H1 (cell line): ENCODE measurements at regions not wholly inside any gene's neighbourhood (a gene's known extent, or its start where the extent isn't known, plus 50 kb on each side); places are given as distances from the start of the nearest gene placed in this dataset.

Source experiments
- CTCF ChIA-PET: fragments of 300-600 bp; sonication (Branson Sonifier 250); formaldehyde crosslinking; loops from one replicate; lab custom pipeline; 2021; ENCODE audit not compliant: partially characterized antibody; lab: Charles Lee
- POLR2A ChIA-PET: fragments of 300-600 bp; sonication (Branson Sonifier 250); formaldehyde crosslinking; loops from one replicate; lab custom pipeline; 2021; ENCODE audit warnings: inconsistent platforms; ENCODE audit not compliant: partially characterized antibody; lab: Charles Lee
- DNase-seq, 2 experiments: peaks; one replicate each; pipeline versions ENCODE4 v3.0.0 to v3.0.0-alpha.2; 2010 to 2022; ENCODE audit warnings: low spot score in 2 of 2, low read depth in 1 of 2, mixed read lengths in 1 of 2
- FAIRE-seq: peaks from 2 replicates; lab custom pipeline; 2011; peaks lifted over from hg19 to GRCh38; lab: Jason Lieb, UNC
- H2AFZ ChIP-seq: 2 replicates; pipeline ENCODE4 v1.8.1; 2012; ENCODE audit warnings: low read length, inconsistent platforms
- H2AK5ac ChIP-seq: 2 replicates; pipeline ENCODE4 v1.6.1; 2013; ENCODE audit warnings: low read depth, low read length
- H2BK120ac ChIP-seq: replicated peaks from 2 replicates; pipeline ENCODE3; 2013; ENCODE audit warnings: low read depth, low read length, inconsistent platforms
- H2BK12ac ChIP-seq: 2 replicates; pipeline ENCODE4 v1.6.1; 2013; ENCODE audit warnings: low read depth, low read length
- H2BK15ac ChIP-seq: 2 replicates; pipeline ENCODE4 v1.6.1; 2013; ENCODE audit warnings: low read length
- H2BK20ac ChIP-seq: 2 replicates; pipeline ENCODE4 v1.6.1; 2013; ENCODE audit warnings: low read length
- H2BK5ac ChIP-seq: 2 replicates; pipeline ENCODE4 v1.6.1; 2013; ENCODE audit warnings: low read depth, low read length
- H3K14ac ChIP-seq: 2 replicates; pipeline ENCODE4 v1.6.1; 2013; ENCODE audit warnings: inconsistent platforms; ENCODE audit not compliant: insufficient read length
- H3K18ac ChIP-seq: 2 replicates; pipeline ENCODE4 v1.6.1; 2013; ENCODE audit warnings: low read length; ENCODE audit errors: extremely low read depth
- H3K23ac ChIP-seq: 2 replicates; pipeline ENCODE4 v1.6.1; 2013; ENCODE audit warnings: inconsistent platforms; ENCODE audit not compliant: insufficient read length
- H3K23me2 ChIP-seq: 2 replicates; pipeline ENCODE4 v1.6.1; 2013; ENCODE audit warnings: low read depth, low read length
- H3K27ac ChIP-seq: 2 replicates; pipeline ENCODE4 v1.6.1; 2011; ENCODE audit warnings: low read depth, low read length, inconsistent platforms
- H3K27me3 ChIP-seq, 4 experiments: replicated peaks in 1 of 4; 1 replicate in 1 of 4; 2 replicates in 3 of 4; pipeline versions ENCODE4 v1.6.1 to v1.8.1; 2011 to 2013; ENCODE audit warnings: low read length in 3 of 4, mild to moderate bottlenecking in 3 of 4, inconsistent platforms in 2 of 4, mixed read lengths in 2 of 4, moderate library complexity in 1 of 4; ENCODE audit not compliant: control insufficient read depth in 3 of 4, insufficient read depth in 3 of 4; ENCODE audit errors: extremely low read depth in 1 of 4
- H3K36me3 ChIP-seq, 4 experiments: 2 replicates each; pipeline versions ENCODE4 v1.6.1 to v1.8.1; 2011 to 2013; ENCODE audit warnings: mild to moderate bottlenecking in 4 of 4, low read length in 3 of 4, moderate library complexity in 2 of 4, control low read depth in 1 of 4, inconsistent platforms in 1 of 4; ENCODE audit not compliant: insufficient read depth in 4 of 4, control insufficient read depth in 2 of 4
- H3K4ac ChIP-seq: replicated peaks from 2 replicates; pipeline ENCODE3; 2013; ENCODE audit warnings: low read length, low read depth, mixed read lengths, inconsistent platforms; ENCODE audit not compliant: insufficient read length
- H3K4me1 ChIP-seq, 4 experiments: replicated peaks in 1 of 4; 1 replicate in 1 of 4; 2 replicates in 3 of 4; pipeline versions ENCODE4 v1.6.1 to v1.8.1; 2011 to 2013; ENCODE audit warnings: low read length in 3 of 4, inconsistent platforms in 2 of 4, mixed read lengths in 1 of 4; ENCODE audit not compliant: insufficient read depth in 4 of 4, control insufficient read depth in 3 of 4
- H3K4me2 ChIP-seq, 2 experiments: 2 replicates each; pipeline versions ENCODE4 v1.6.1 to v1.8.1; 2011 to 2013; ENCODE audit warnings: low read depth in 2 of 2, low read length in 2 of 2, control low read depth in 1 of 2, inconsistent platforms in 1 of 2, mild to moderate bottlenecking in 1 of 2; ENCODE audit not compliant: insufficient read depth in 1 of 2
- H3K4me3 ChIP-seq, 4 experiments: fragments of 200-600, 300-600 bp in 1 of 4; sonication (generic), shearing (Covaris generic), sonication (Bioruptor Twin) in 1 of 4; 2 replicates each; pipeline versions ENCODE4 v1.5.1 to v1.8.1; 2011 to 2016; ENCODE audit warnings: low read length in 4 of 4, low read depth in 3 of 4, control low read depth in 2 of 4, inconsistent platforms in 2 of 4, mild to moderate bottlenecking in 2 of 4, mixed read lengths in 1 of 4, moderate library complexity in 1 of 4; ENCODE audit not compliant: insufficient read depth in 2 of 4; ENCODE audit errors: extremely low read depth in 1 of 4
- H3K56ac ChIP-seq: replicated peaks from 2 replicates; pipeline ENCODE3; 2013; ENCODE audit warnings: low read depth, mild to moderate bottlenecking, mixed read lengths, low read length, inconsistent platforms; ENCODE audit not compliant: insufficient read length
- H3K79me1 ChIP-seq: 2 replicates; pipeline ENCODE4 v1.6.1; 2013; ENCODE audit warnings: low read depth, low read length, control low read depth
- H3K79me2 ChIP-seq, 2 experiments: 2 replicates each; pipeline versions ENCODE4 v1.6.1 to v1.8.1; 2012 to 2013; ENCODE audit warnings: low read length in 2 of 2, mild to moderate bottlenecking in 2 of 2, inconsistent platforms in 1 of 2; ENCODE audit not compliant: insufficient read depth in 2 of 2, control insufficient read depth in 1 of 2
- H3K9ac ChIP-seq, 4 experiments: replicated peaks in 1 of 4; 1 replicate in 1 of 4; 2 replicates in 3 of 4; pipeline versions ENCODE4 v1.6.1 to v1.8.1; 2011 to 2013; ENCODE audit warnings: low read depth in 3 of 4, low read length in 3 of 4, control low read depth in 2 of 4, mild to moderate bottlenecking in 2 of 4, moderate library complexity in 2 of 4, inconsistent platforms in 1 of 4; ENCODE audit errors: extremely low read depth in 1 of 4
- H3K9me3 ChIP-seq, 2 experiments: 2 replicates each; pipeline versions ENCODE4 v1.6.1 to v1.8.1; 2012 to 2013; ENCODE audit warnings: mild to moderate bottlenecking in 2 of 2, moderate library complexity in 2 of 2, control low read depth in 1 of 2, inconsistent platforms in 1 of 2, low read depth in 1 of 2, low read length in 1 of 2, mixed read lengths in 1 of 2; ENCODE audit not compliant: insufficient read depth in 2 of 2
- H4K20me1 ChIP-seq, 2 experiments: replicated peaks in 1 of 2; 2 replicates each; pipeline versions ENCODE3 to v1.8.1; 2011 to 2013; ENCODE audit warnings: inconsistent platforms in 2 of 2, low read length in 2 of 2, mild to moderate bottlenecking in 1 of 2; ENCODE audit not compliant: insufficient read depth in 2 of 2, control insufficient read depth in 1 of 2
- H4K5ac ChIP-seq: 2 replicates; pipeline ENCODE4 v1.6.1; 2013; ENCODE audit warnings: low read length, low read depth, mixed read lengths, inconsistent platforms; ENCODE audit not compliant: insufficient read length
- H4K8ac ChIP-seq: 2 replicates; pipeline ENCODE4 v1.8.0; 2013; ENCODE audit warnings: mild to moderate bottlenecking, moderate library complexity, low read length, inconsistent platforms; ENCODE audit not compliant: insufficient read depth; ENCODE audit errors: extremely low read depth
- H4K91ac ChIP-seq: replicated peaks from 2 replicates; pipeline ENCODE3; 2013; ENCODE audit warnings: low read length, mixed read lengths, inconsistent platforms; ENCODE audit not compliant: insufficient read length
- CBX8 ChIP-seq: fragments of 300-800, 300-1000 bp; sonication (generic); IDR thresholded peaks from 2 replicates; pipeline ENCODE4 v1.7.1; 2016; ENCODE audit warnings: low read depth, low read length, borderline replicate concordance
- CHD1 ChIP-seq: IDR thresholded peaks from 2 replicates; pipeline ENCODE4 v1.6.1; 2012; ENCODE audit warnings: low read depth, low read length, improper control_type of control experiment
- CTBP2 ChIP-seq: IDR thresholded peaks from 2 replicates; pipeline ENCODE4 v1.7.0; 2011; ENCODE audit warnings: borderline replicate concordance, mild to moderate bottlenecking, moderate library complexity, mixed read lengths, low read length; ENCODE audit not compliant: insufficient read depth, insufficient read length
- KDM1A ChIP-seq: fragments of 200-600, 300-600 bp; sonication (generic); IDR thresholded peaks from 2 replicates; pipeline ENCODE4 v1.7.1; 2016; ENCODE audit warnings: mild to moderate bottlenecking, low read length, borderline replicate concordance
- PHF8 ChIP-seq: fragments of 200-600 bp; sonication (generic); conservative IDR thresholded peaks from 2 replicates; pipeline ENCODE4 v1.7.1; 2012; ENCODE audit warnings: low read depth, mild to moderate bottlenecking, inconsistent platforms, low read length, moderate library complexity
- RAD21 ChIP-seq, 2 experiments: IDR thresholded peaks in 1 of 2; conservative IDR thresholded peaks in 1 of 2; 2 replicates each; pipeline ENCODE4 v1.6.1; 2011; ENCODE audit warnings: low read depth in 2 of 2, low read length in 2 of 2, improper control_type of control experiment in 1 of 2, inconsistent platforms in 1 of 2, mild to moderate bottlenecking in 1 of 2, moderate library complexity in 1 of 2
- RBBP5 ChIP-seq: IDR thresholded peaks from 2 replicates; pipeline ENCODE4 v1.7.1; 2012; ENCODE audit warnings: low read depth, mild to moderate bottlenecking, inconsistent platforms, low read length, moderate library complexity, borderline replicate concordance
- YY1 ChIP-seq: IDR thresholded peaks from 2 replicates; pipeline ENCODE4 v1.6.1; 2011; ENCODE audit warnings: low read depth, mild to moderate bottlenecking, low read length
- WGBS, 2 experiments: shearing (Covaris generic) in 1 of 2; methylation state at CpG; one replicate each; pipeline versions ENCODE4 v1.1.6 to v1.1.7; 2013 to 2015; ENCODE audit warnings: low lambda C conversion rate in 2 of 2, mixed read lengths in 2 of 2, inconsistent platforms in 1 of 2, low coverage in 1 of 2, missing lambda C conversion rate in 1 of 2; ENCODE audit not compliant: insufficient replicate concordance in 2 of 2, insufficient coverage in 1 of 2, insufficient read length in 1 of 2; ENCODE audit errors: extremely low coverage in 1 of 2, missing lambda C conversion rate in 1 of 2; 5-methylcytosine and 5-hydroxymethylcytosine counted together

GRCh38 chr18:55085557-55086285 is 126.5 kb upstream of the CCDC68 start:
- no peak overlapping the region for H2BK5ac ChIP-seq
- no peaks in the 10 kb centered on the region for H3K23me2 ChIP-seq
- no peak overlapping the region for H3K18ac ChIP-seq
- WGBS, 2 experiments = 90% methylated on average over 4 of the region's 4 CpGs; no CpG with 5 or more reads in 1 of the 2 experiments
- no peak overlapping the region for H3K4ac ChIP-seq
- POLR2A ChIA-PET = no interaction called here
- H3K56ac ChIP-seq = no peak overlapping the region
- FAIRE-seq (no peak), DNase-seq (no peak)
- no peak overlapping the region for H4K8ac ChIP-seq
- H3K9me3 ChIP-seq = no peaks in the 10 kb centered on the region
- no peak overlapping the region for H4K91ac ChIP-seq
- no peak overlapping the region for H3K27ac ChIP-seq
- H3K79me2 ChIP-seq = no peaks in the 10 kb centered on the region
- no peak overlapping the region for H2BK12ac ChIP-seq
- no peak overlapping the region for H2BK120ac ChIP-seq
- no peaks in the 10 kb centered on the region for H3K36me3 ChIP-seq
- no peak overlapping the region for H2AFZ ChIP-seq
- H2AK5ac ChIP-seq = no peak overlapping the region
- H3K4me3 ChIP-seq = no peak overlapping the region
- H3K9ac ChIP-seq = no peak overlapping the region
- H2BK15ac ChIP-seq = no peak overlapping the region
- no peak overlapping the region for H3K23ac ChIP-seq
- H3K27me3 ChIP-seq = no peaks in the 10 kb centered on the region
- H3K79me1 ChIP-seq = no peaks in the 10 kb centered on the region
- H4K20me1 ChIP-seq = no peaks in the 10 kb centered on the region
- CTCF ChIA-PET = interaction anchor here (0.6 kb wide), 1 partner anchor 641 kb away, joined by 3 read pairs; no protein-coding TSS in a partner anchor
- no peaks in the 10 kb centered on the region for H3K4me1 ChIP-seq
- no peak overlapping the region for H4K5ac ChIP-seq
- H2BK20ac ChIP-seq = no peak overlapping the region
- H3K4me2 ChIP-seq = no peak overlapping the region
- H3K14ac ChIP-seq = no peak overlapping the region
- no peak for TF ChIP-seq CBX8
- TF ChIP-seq RBBP5 = no peak
- no peak for TF ChIP-seq RAD21 (IDR thresholded peaks at IDR 0.05 in 1 of 2, conservative IDR thresholded peaks at IDR 0.05 in 1 of 2; ENCODE audit: low read depth in 2 of 2, low read length in 2 of 2)
- TF ChIP-seq CHD1 = no peak
- TF ChIP-seq PHF8 = no peak
- no peak for TF ChIP-seq CTBP2
- no peak for TF ChIP-seq YY1
- TF ChIP-seq KDM1A = no peak
